Central memory CD4-positive, alpha-beta T cell (primary cell): ENCODE measurements at regions not wholly inside any gene's neighbourhood (a gene's known extent, or its start where the extent isn't known, plus 50 kb on each side); places are given as distances from the start of the nearest gene placed in this dataset.
"Not testable (repeated sequence)": the region's sequence is repeated elsewhere in the genome, so short reads cannot be mapped to it uniquely, and the experiment has no call there.

Source experiments
- DNase-seq: peaks from one replicate; pipeline ENCODE4 v3.0.0; 2022

GRCh38 chr1:99444211-99444927 is 180.1 kb downstream of the PLPPR4 start:
- DNase-seq: not testable (repeated sequence)

GRCh38 chr1:99445071-99445470 is 180.8 kb downstream of the PLPPR4 start:
- DNase-seq: no peak

- DNase-seq: no peak
Observed at GRCh38 chr1:99445486-99445885, 181.2 kb downstream of the PLPPR4 start.

- no peak for DNase-seq
Observed at GRCh38 chr1:99447721-99448120, 183.4 kb downstream of the PLPPR4 start.

- DNase-seq: no peak
Observed at GRCh38 chr1:99455760-99456159, 190.2 kb upstream of the PALMD start.

GRCh38 chr1:99456536-99456935 is 189.4 kb upstream of the PALMD start:
- no peak for DNase-seq

GRCh38 chr1:99457381-99458165 is 188.3 kb upstream of the PALMD start:
- DNase-seq: no peak

GRCh38 chr1:99461499-99461898 is 184.4 kb upstream of the PALMD start:
- DNase-seq: no peak

- no peak for DNase-seq
Observed at GRCh38 chr1:99464738-99465137, 181.2 kb upstream of the PALMD start.

GRCh38 chr1:99465176-99465900 is 180.6 kb upstream of the PALMD start:
- DNase-seq: no peak

- no peak for DNase-seq
Observed at GRCh38 chr1:99467645-99468044, 178.3 kb upstream of the PALMD start.

GRCh38 chr1:99469550-99469971 is 176.4 kb upstream of the PALMD start:
- DNase-seq: no peak

- DNase-seq: no peak
Observed at GRCh38 chr1:99472893-99473292, 173.0 kb upstream of the PALMD start.

- no peak for DNase-seq
Observed at GRCh38 chr1:99474350-99474893, 171.5 kb upstream of the PALMD start.

GRCh38 chr1:99476058-99476457 is 169.9 kb upstream of the PALMD start:
- DNase-seq: no peak

GRCh38 chr1:99481391-99481996 is 164.4 kb upstream of the PALMD start:
- DNase-seq: peak; percentile 37

- DNase-seq: no peak
Observed at GRCh38 chr1:99482286-99482685, 163.6 kb upstream of the PALMD start.

GRCh38 chr1:99482750-99483149 is 163.2 kb upstream of the PALMD start:
- no peak for DNase-seq

GRCh38 chr1:99490031-99490430 is 155.9 kb upstream of the PALMD start:
- no peak for DNase-seq

- no peak for DNase-seq
Observed at GRCh38 chr1:99496067-99496466, 149.8 kb upstream of the PALMD start.

- DNase-seq: no peak
Observed at GRCh38 chr1:99497690-99498089, 148.2 kb upstream of the PALMD start.

- DNase-seq: no peak
Observed at GRCh38 chr1:99500541-99500940, 145.4 kb upstream of the PALMD start.

- DNase-seq: no peak
Observed at GRCh38 chr1:99501871-99502270, 144.0 kb upstream of the PALMD start.
